Stomach (tissue), 8 donors: ENCODE measurements at regions not wholly inside any gene's neighbourhood (a gene's known extent, or its start where the extent isn't known, plus 50 kb on each side); places are given as distances from the start of the nearest gene placed in this dataset.

Experiments used
- DNase-seq, 2 donors: peaks; one replicate each; pipeline versions ENCODE4 v3.0.0 to v3.0.0-alpha.2; 2013 to 2019
- H3K27ac ChIP-seq, 5 donors: fragments of 200-600 bp in 4 of 5; sonication (generic) in 4 of 5; one replicate each; pipeline ENCODE4 v1.5.1; 2013 to 2019; ENCODE audit warnings: mild to moderate bottlenecking in 1 of 5, moderate library complexity in 1 of 5
- H3K27me3 ChIP-seq, 3 donors: fragments of 200-600 bp; sonication (generic); one replicate each; pipeline ENCODE4 v1.5.1; 2017 to 2019; ENCODE audit warnings: mixed run types in 1 of 3
- H3K36me3 ChIP-seq, 4 donors: fragments of 200-600 bp; sonication (generic); 1 replicate in 3 of 4; 2 replicates in 1 of 4; pipeline ENCODE4 v1.5.1; 2016 to 2019
- H3K4me1 ChIP-seq, 4 donors: fragments of 200-600 bp; sonication (generic); one replicate each; pipeline ENCODE4 v1.5.1; 2016 to 2019
- H3K4me3 ChIP-seq, 4 donors: fragments of 200-600 bp; sonication (generic) in 3 of 4; one replicate each; pipeline ENCODE4 v1.5.1; 2016 to 2019; ENCODE audit warnings: mild to moderate bottlenecking in 1 of 4
- H3K9me3 ChIP-seq, 4 donors: fragments of 200-600 bp; sonication (generic); one replicate each; pipeline ENCODE4 v1.5.1; 2016 to 2019
- CTCF ChIP-seq, 7 experiments: fragments of 450-650 bp in 4 of 7; fragments of 200-600 bp in 3 of 7; sonication (generic) in 3 of 7; IDR thresholded peaks; one replicate each; pipeline ENCODE4 v1.5.1; 2016 to 2019; ENCODE audit warnings: antibody characterized with exemption in 7 of 7, control low read depth in 2 of 7, mild to moderate bottlenecking in 1 of 7
- EP300 ChIP-seq: sonication (generic); formaldehyde crosslinking; IDR thresholded peaks from one replicate; pipeline ENCODE4 v1.6.1; 2017; ENCODE audit warnings: antibody characterized with exemption
- POLR2A ChIP-seq, 4 donors: fragments of 450-650 bp; IDR thresholded peaks; one replicate each; pipeline ENCODE4 v1.6.1; 2016; ENCODE audit warnings: antibody characterized with exemption in 4 of 4, control low read depth in 2 of 4, mild to moderate bottlenecking in 1 of 4, moderate library complexity in 1 of 4
- POLR2AphosphoS5 ChIP-seq, 3 donors: sonication (generic); formaldehyde crosslinking; IDR thresholded peaks; one replicate each; pipeline ENCODE4 v1.6.1; 2016; ENCODE audit warnings: antibody characterized with exemption in 3 of 3
- WGBS, 5 donors: extraction: QIAGEN DNeasy Blood & Tissue Kit in 3 of 5; methylation state at CpG; one replicate each; pipeline versions ENCODE4 v1.1.5 to v1.1.7; 2013 to 2018; 5-methylcytosine and 5-hydroxymethylcytosine counted together
- intact Hi-C: fragments of 100-400 bp; cut with DNase I; formaldehyde crosslinking; loops from one replicate; pipeline ENCODE4 v1.15.1; 2023; ENCODE audit warnings: low total_unique reads
- small RNA-seq, 4 donors: library from RNA; depleted of rRNA; stranded (forward); fragments of <200 nt; gene quantifications; one replicate each; pipeline ENCODE3, GENCODE V24; 2016
- donor health status: healthy with polysubstance abuse.
- donor health status: Bipolar disorder and iron deficiency.
- donor health status: healthy.

GRCh38 chr2:162908567-162908966 lies 70.0 kb upstream of the KCNH7 start:
- no peak overlapping the region for H3K27ac ChIP-seq
- intact Hi-C loops = no loop called here
- H3K36me3 ChIP-seq = no peaks in the 10 kb centered on the region
- no peak overlapping the region for H3K4me3 ChIP-seq
- H3K4me1 ChIP-seq = no peaks in the 10 kb centered on the region
- WGBS, 5 donors = 39 to 67% (median 45%) methylated on average over 2 of the region's 2 CpGs
- DNase-seq = no peak
- H3K9me3 ChIP-seq = no peaks in the 10 kb centered on the region
- H3K27me3 ChIP-seq = no peaks in the 10 kb centered on the region
- TF ChIP-seq POLR2A (IDR thresholded peaks at IDR 0.05) = no peak
- no peak for TF ChIP-seq EP300
- TF ChIP-seq POLR2AphosphoS5 (IDR thresholded peaks at IDR 0.05) = no peak
- no peak for TF ChIP-seq CTCF (IDR thresholded peaks at IDR 0.05)

- Histone ChIP-seq H3K4me3 (no peak overlapping the region), H3K27ac (no peak overlapping the region), H3K36me3 (no peaks in the 10 kb centered on the region), H3K9me3 (no peaks in the 10 kb centered on the region), H3K27me3 (no peaks in the 10 kb centered on the region), H3K4me1 (no peaks in the 10 kb centered on the region)
- TF ChIP-seq POLR2AphosphoS5 (IDR thresholded peaks at IDR 0.05) (no peak), POLR2A (IDR thresholded peaks at IDR 0.05) (no peak), CTCF (IDR thresholded peaks at IDR 0.05) (peak in 3 of 7 experiments; percentile 25 to 40 (median 30))
- intact Hi-C loops = no loop called here
- WGBS, 5 donors = 23 to 37% (median 33%) methylated on average over 4 of the region's 4 CpGs
- DNase-seq = peak in 1 of 2 donors; percentile 67
Observed at GRCh38 chr2:162890690-162891311, 52.2 kb upstream of the KCNH7 start.

- no peak for TF ChIP-seq POLR2AphosphoS5 (IDR thresholded peaks at IDR 0.05)
- TF ChIP-seq CTCF (IDR thresholded peaks at IDR 0.05) = no peak
- TF ChIP-seq EP300 = no peak
- TF ChIP-seq POLR2A (IDR thresholded peaks at IDR 0.05) = no peak
- Histone ChIP-seq H3K4me1 (no peaks in the 10 kb centered on the region), H3K4me3 (no peak overlapping the region), H3K9me3 (no peaks in the 10 kb centered on the region), H3K27ac (no peak overlapping the region), H3K27me3 (no peaks in the 10 kb centered on the region), H3K36me3 (no peaks in the 10 kb centered on the region)
- intact Hi-C loops = no loop called here
- peak in 1 of 2 donors; percentile 7 for DNase-seq
- 79 to 85% (median 84%) methylated on average over 3 of the region's 3 CpGs for WGBS, 5 donors
Observed at GRCh38 chr2:162888652-162889051, 50.1 kb upstream of the KCNH7 start.

Small RNAs in the stretch of these regions (small RNA-seq; reads per million reads assigned to genes)
- gene RNU6-627P = 0 reads per million in 4 donors
